Neural cell (in vitro differentiated cells): ENCODE measurements at regions not wholly inside any gene's neighbourhood (a gene's known extent, or its start where the extent isn't known, plus 50 kb on each side); places are given as distances from the start of the nearest gene placed in this dataset.

Experiments
- CTCF ChIP-seq: fragments of 450-650 bp; IDR thresholded peaks from 2 replicates; pipeline ENCODE4 v1.5.1; 2014; ENCODE audit warnings: antibody characterized with exemption, mild to moderate bottlenecking, moderate library complexity; ENCODE audit not compliant: poor library complexity, severe bottlenecking
- EP300 ChIP-seq: fragments of 450-650 bp; conservative IDR thresholded peaks from 2 replicates; pipeline ENCODE4 v1.6.1; 2014; ENCODE audit warnings: antibody characterized with exemption, mild to moderate bottlenecking, moderate library complexity; ENCODE audit not compliant: poor library complexity, severe bottlenecking
- POLR2AphosphoS5 ChIP-seq: IDR thresholded peaks from 2 replicates; pipeline ENCODE4 v1.6.1; 2012
- RAD21 ChIP-seq: fragments of 450-650 bp; conservative IDR thresholded peaks from 2 replicates; pipeline ENCODE4 v1.6.1; 2014; ENCODE audit warnings: antibody characterized with exemption, mild to moderate bottlenecking, moderate library complexity
- TAF1 ChIP-seq: IDR thresholded peaks from 2 replicates; pipeline ENCODE4 v1.6.1; 2012; ENCODE audit warnings: low read depth

GRCh38 chr1:34296059-34296458, 119.4 kb downstream of the C1orf94 start:
- no peak for TF ChIP-seq EP300
- TF ChIP-seq CTCF = no peak
- no peak for TF ChIP-seq TAF1
- no peak for TF ChIP-seq RAD21
- TF ChIP-seq POLR2AphosphoS5 = no peak
